Kidney epithelial cell (primary cell): ENCODE measurements at regions not wholly inside any gene's neighbourhood (a gene's known extent, or its start where the extent isn't known, plus 50 kb on each side); places are given as distances from the start of the nearest gene placed in this dataset.
A peak's percentile ranks its signal among the peaks of the same experiment; 100 is the strongest.

ENCODE experiments used
- DNase-seq: peaks from one replicate; pipeline ENCODE4 v3.0.0-alpha.2; 2010; ENCODE audit warnings: low read depth
- H3K27me3 ChIP-seq: 2 replicates; pipeline ENCODE4 v1.6.0; 2011; ENCODE audit warnings: low read length; ENCODE audit not compliant: control insufficient read depth, insufficient read depth
- H3K36me3 ChIP-seq: 2 replicates; pipeline ENCODE4 v1.5.1; 2011; ENCODE audit warnings: low read length; ENCODE audit not compliant: control insufficient read depth, insufficient read depth
- H3K4me3 ChIP-seq: 2 replicates; pipeline ENCODE4 v1.5.1; 2011; ENCODE audit warnings: low read depth, mild to moderate bottlenecking, control low read depth, low read length
- CTCF ChIP-seq: IDR thresholded peaks from 2 replicates; pipeline ENCODE4 v1.5.1; 2011; ENCODE audit warnings: mild to moderate bottlenecking, moderate library complexity, low read length, control low read depth, inconsistent platforms; ENCODE audit not compliant: insufficient read depth, poor library complexity, severe bottlenecking

- no peak overlapping the region for H3K4me3 ChIP-seq
- no peaks in the 10 kb centered on the region for H3K27me3 ChIP-seq
- H3K36me3 ChIP-seq = no peaks in the 10 kb centered on the region
- TF ChIP-seq CTCF = no peak
- no peak for DNase-seq
Measured at GRCh38 chr4:161273607-161274006, 890.2 kb downstream of the FSTL5 start.

GRCh38 chr4:161260819-161261218 lies 903.0 kb downstream of the FSTL5 start:
- no peak overlapping the region for H3K4me3 ChIP-seq
- H3K36me3 ChIP-seq = no peaks in the 10 kb centered on the region
- no peak for DNase-seq
- TF ChIP-seq CTCF = no peak
- no peaks in the 10 kb centered on the region for H3K27me3 ChIP-seq

GRCh38 chr4:161256716-161257115 lies 907.1 kb downstream of the FSTL5 start:
- Histone ChIP-seq H3K27me3 (no peaks in the 10 kb centered on the region), H3K36me3 (no peaks in the 10 kb centered on the region), H3K4me3 (no peak overlapping the region)
- no peak for TF ChIP-seq CTCF
- no peak for DNase-seq

DNA sequence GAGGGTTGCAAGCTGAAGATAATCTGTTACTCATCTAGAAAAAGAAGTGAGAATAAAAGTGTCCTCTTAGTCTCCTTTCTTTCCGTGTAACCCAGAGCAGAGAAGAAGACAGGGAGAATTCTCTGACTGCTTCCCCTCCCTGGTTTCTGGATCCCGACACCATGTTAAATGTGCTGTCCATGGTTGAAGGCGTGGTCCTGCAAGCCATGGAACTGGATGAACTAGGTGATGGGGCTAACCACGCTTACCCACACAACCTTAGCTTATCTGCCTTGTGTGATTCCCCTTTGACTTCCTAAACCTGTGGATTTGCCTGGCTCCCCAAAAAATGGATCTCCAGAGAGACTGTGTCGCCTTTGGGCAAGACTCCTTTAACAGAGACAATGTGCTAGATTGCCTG lies 907.6 kb downstream of the FSTL5 start:
- TF ChIP-seq CTCF = no peak
- Histone ChIP-seq H3K4me3 (no peak overlapping the region), H3K27me3 (no peaks in the 10 kb centered on the region), H3K36me3 (no peaks in the 10 kb centered on the region)
- DNase-seq = no peak

- TF ChIP-seq CTCF = no peak
- no peaks in the 10 kb centered on the region for H3K27me3 ChIP-seq
- no peak for DNase-seq
- no peaks in the 10 kb centered on the region for H3K36me3 ChIP-seq
- H3K4me3 ChIP-seq = no peak overlapping the region
Measured at GRCh38 chr4:161254375-161254774, 909.4 kb downstream of the FSTL5 start.

DNA sequence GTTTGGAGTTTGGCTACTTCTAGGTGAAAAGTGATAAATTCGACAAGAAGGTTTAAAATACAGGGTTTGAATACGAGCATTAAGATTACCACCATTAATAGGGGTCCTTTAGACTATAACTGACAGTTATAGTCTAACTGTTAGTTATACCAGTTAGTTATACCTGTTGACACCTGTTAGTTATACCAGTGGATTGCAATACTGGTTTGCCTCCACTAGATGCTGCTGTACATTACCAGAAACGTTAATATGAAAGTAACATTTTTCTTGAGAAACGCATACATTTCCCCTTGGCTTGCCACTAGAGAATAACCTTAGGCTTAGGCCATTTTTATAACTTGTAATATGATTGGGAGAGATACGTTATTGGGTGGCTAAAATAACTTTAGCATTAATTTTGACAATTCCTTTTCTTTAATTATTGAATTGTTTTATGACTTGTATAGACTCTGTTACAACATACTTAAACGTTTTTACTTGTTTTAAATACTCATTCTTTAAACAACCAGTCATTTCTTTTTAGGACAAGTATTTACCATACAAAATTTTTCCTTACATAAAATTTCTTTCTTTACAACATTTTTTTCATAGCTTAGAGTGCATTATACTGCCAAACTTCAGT lies 911.2 kb downstream of the FSTL5 start:
- peak; percentile 74 for TF ChIP-seq CTCF
- no peaks in the 10 kb centered on the region for H3K36me3 ChIP-seq
- no peaks in the 10 kb centered on the region for H3K27me3 ChIP-seq
- no peak for DNase-seq
- no peak overlapping the region for H3K4me3 ChIP-seq
